GM20000 (cell line): ENCODE measurements at regions not wholly inside any gene's neighbourhood (a gene's known extent, or its start where the extent isn't known, plus 50 kb on each side); places are given as distances from the start of the nearest gene placed in this dataset.
"Not testable (repeated sequence)": the region's sequence is repeated elsewhere in the genome, so short reads cannot be mapped to it uniquely, and the experiment has no call there.

Experiments
- DNase-seq: peaks from one replicate; pipeline ENCODE4 v3.0.0; 2012; ENCODE audit warnings: low spot score
- TF ChIP-seq, protein P1 (sequence below): IDR thresholded peaks from 2 replicates; pipeline ENCODE4 v1.5.1; 2012; ENCODE audit warnings: mild to moderate bottlenecking, control low read depth; ENCODE audit errors: extremely low read depth, missing control alignments

GRCh38 chr7:4483851-4484250 lies 198.2 kb upstream of the FOXK1 start:
- TF ChIP-seq, protein P1, sequence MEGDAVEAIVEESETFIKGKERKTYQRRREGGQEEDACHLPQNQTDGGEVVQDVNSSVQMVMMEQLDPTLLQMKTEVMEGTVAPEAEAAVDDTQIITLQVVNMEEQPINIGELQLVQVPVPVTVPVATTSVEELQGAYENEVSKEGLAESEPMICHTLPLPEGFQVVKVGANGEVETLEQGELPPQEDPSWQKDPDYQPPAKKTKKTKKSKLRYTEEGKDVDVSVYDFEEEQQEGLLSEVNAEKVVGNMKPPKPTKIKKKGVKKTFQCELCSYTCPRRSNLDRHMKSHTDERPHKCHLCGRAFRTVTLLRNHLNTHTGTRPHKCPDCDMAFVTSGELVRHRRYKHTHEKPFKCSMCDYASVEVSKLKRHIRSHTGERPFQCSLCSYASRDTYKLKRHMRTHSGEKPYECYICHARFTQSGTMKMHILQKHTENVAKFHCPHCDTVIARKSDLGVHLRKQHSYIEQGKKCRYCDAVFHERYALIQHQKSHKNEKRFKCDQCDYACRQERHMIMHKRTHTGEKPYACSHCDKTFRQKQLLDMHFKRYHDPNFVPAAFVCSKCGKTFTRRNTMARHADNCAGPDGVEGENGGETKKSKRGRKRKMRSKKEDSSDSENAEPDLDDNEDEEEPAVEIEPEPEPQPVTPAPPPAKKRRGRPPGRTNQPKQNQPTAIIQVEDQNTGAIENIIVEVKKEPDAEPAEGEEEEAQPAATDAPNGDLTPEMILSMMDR, result no peak
- no peak for DNase-seq

GRCh38 chr7:4484545-4484944 lies 197.6 kb upstream of the FOXK1 start:
- TF ChIP-seq, protein P1, result no peak

DNA sequence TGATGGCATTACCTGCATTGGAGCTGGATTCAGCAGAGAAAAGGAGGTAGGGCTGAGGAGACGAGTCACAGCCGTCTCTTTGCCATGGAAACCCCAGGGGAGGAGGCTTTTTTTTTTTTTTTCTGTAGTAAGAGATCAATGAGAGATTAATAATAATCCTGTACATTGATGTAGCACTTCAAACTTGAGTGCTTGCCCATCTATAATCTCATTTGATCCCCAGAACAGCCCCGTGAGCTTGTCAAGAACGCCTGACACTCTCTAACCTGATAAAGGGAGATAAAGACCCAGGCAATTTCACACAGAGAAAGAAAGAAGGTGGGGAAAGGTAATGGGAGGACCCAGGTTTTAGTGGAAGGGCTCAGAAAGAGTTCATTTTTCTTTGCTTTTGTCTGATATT lies 195.2 kb upstream of the FOXK1 start:
- no peak for DNase-seq
- TF ChIP-seq, protein P1, result no peak

More at GRCh38 chr7:4484545-4484944, 197.6 kb upstream of the FOXK1 start:
- no peak for DNase-seq

- not testable (repeated sequence) for DNase-seq
Measured at GRCh38 chr7:4496911-4497310, 185.2 kb upstream of the FOXK1 start.

DNA sequence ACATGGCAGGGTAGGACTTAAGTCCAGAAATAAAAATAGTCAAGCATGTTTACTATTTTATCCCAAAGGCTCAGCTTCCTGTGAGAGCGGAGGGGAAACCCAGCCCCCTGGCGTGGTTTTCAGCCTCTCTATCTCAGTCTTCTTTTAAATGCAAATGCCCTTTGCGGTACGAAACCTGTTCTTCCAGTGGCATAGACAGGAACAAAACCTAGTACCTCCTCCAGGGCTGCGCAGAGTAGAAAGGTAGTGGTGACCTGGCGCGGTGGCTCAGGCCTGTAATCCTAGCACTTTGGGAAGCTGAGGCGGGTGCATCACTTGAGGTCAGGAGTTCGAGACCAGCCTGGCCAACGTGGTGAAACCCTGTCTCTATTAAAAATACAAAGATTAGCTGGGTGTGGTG lies 181.3 kb upstream of the FOXK1 start:
- TF ChIP-seq, protein P1, result no peak

DNA sequence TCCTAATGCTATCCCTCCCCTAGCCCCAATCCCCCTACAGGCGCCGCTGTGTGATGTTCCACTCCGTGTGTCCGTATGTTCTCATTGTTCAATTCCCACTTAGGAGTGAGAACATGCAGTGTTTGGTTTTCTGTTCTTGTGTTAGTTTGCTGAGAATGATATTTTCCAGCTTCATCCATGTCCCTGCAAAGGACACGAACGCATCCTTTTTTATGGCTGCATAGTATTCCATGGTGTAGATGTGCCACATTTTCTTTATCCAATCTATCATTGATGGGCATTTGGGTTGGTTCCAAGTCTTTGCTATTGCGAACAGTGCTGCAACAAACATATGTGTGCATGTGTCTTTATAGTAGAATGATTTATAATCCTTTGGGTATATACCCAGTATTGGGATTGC lies 174.2 kb upstream of the FOXK1 start:
- not testable (repeated sequence) for DNase-seq

More for the DNA sequence above, 181.3 kb upstream of the FOXK1 start:
- no peak for DNase-seq

- TF ChIP-seq, protein P1, result no peak
- no peak for DNase-seq
Measured at GRCh38 chr7:4513450-4513849, 168.6 kb upstream of the FOXK1 start.

- DNase-seq, result no peak
- TF ChIP-seq, protein P1, result no peak
Measured at GRCh38 chr7:4519819-4520520, 162.1 kb upstream of the FOXK1 start.
